Caco-2 (cell line): ENCODE measurements at regions not wholly inside any gene's neighbourhood (a gene's known extent, or its start where the extent isn't known, plus 50 kb on each side); places are given as distances from the start of the nearest gene placed in this dataset.

Source experiments
- BruUV-seq: library from RNA; stranded (reverse); fragments of 400-500 nt; replicated peaks from 2 replicates; lab custom pipeline; 2021; lab: Mats Ljungman, UMichigan
- CTCF ChIA-PET: fragments of 300-600 bp; sonication (Branson Sonifier 250); formaldehyde crosslinking; loops from one replicate; lab custom pipeline; 2022; ENCODE audit warnings: antibody characterized with exemption; lab: Charles Lee
- POLR2A ChIA-PET: fragments of 300-600 bp; sonication (Branson Sonifier 250); formaldehyde crosslinking; loops from one replicate; lab custom pipeline; 2022; ENCODE audit warnings: antibody characterized with exemption; lab: Charles Lee
- DNase-seq, 2 experiments: peaks; one replicate each; pipeline versions ENCODE4 v3.0.0 to v3.0.0-alpha.2; 2020 to 2022
- H3K27me3 ChIP-seq: replicated peaks from 2 replicates; pipeline ENCODE4 v1.6.0; 2011; ENCODE audit warnings: low read length; ENCODE audit not compliant: control insufficient read depth, insufficient read depth
- H3K36me3 ChIP-seq: 2 replicates; pipeline ENCODE4 v1.5.1; 2011; ENCODE audit warnings: low read length; ENCODE audit not compliant: control insufficient read depth, insufficient read depth
- H3K4me1 ChIP-seq: fragments of 250-450 bp; sonication (Bioruptor Pico); 2 replicates; pipeline ENCODE4 v1.5.1; 2020; ENCODE audit warnings: mild to moderate bottlenecking
- H3K4me3 ChIP-seq: 2 replicates; pipeline ENCODE4 v1.5.1; 2011; ENCODE audit warnings: low read depth, mild to moderate bottlenecking, control low read depth, low read length
- H3K9me3 ChIP-seq: fragments of 250-450 bp; sonication (Bioruptor Pico); 2 replicates; pipeline ENCODE4 v1.5.1; 2020; ENCODE audit warnings: mild to moderate bottlenecking, moderate library complexity
- H3K27ac Mint-ChIP-seq: one replicate; pipeline ENCODE4 v1.8.0; 2022; ENCODE audit warnings: mixed read lengths; ENCODE audit not compliant: unreplicated experiment
- H3K27me3 Mint-ChIP-seq: one replicate; pipeline ENCODE4 v1.8.0; 2022; ENCODE audit warnings: mixed read lengths; ENCODE audit not compliant: insufficient read depth, unreplicated experiment
- H3K36me3 Mint-ChIP-seq: one replicate; pipeline ENCODE4 v1.8.0; 2022; ENCODE audit warnings: mild to moderate bottlenecking, mixed read lengths; ENCODE audit not compliant: insufficient read depth, unreplicated experiment
- H3K4me1 Mint-ChIP-seq: one replicate; pipeline ENCODE4 v1.8.0; 2022; ENCODE audit warnings: low read depth, mixed read lengths; ENCODE audit not compliant: unreplicated experiment
- H3K4me3 Mint-ChIP-seq: one replicate; pipeline ENCODE4 v1.8.0; 2022; ENCODE audit warnings: mild to moderate bottlenecking, moderate library complexity, mixed read lengths; ENCODE audit not compliant: unreplicated experiment
- H3K9me3 Mint-ChIP-seq: one replicate; pipeline ENCODE4 v1.8.0; 2022; ENCODE audit warnings: mixed read lengths; ENCODE audit not compliant: unreplicated experiment
- CTCF ChIP-seq, 2 experiments: fragments of 200-600 bp in 1 of 2; IDR thresholded peaks; 1 replicate in 1 of 2; 2 replicates in 1 of 2; pipeline versions ENCODE4 v1.5.1 to v1.8.0; 2011 to 2022; ENCODE audit warnings: antibody characterized with exemption in 1 of 2, control low read depth in 1 of 2, inconsistent platforms in 1 of 2, low read depth in 1 of 2, low read length in 1 of 2, mild to moderate bottlenecking in 1 of 2, moderate library complexity in 1 of 2; ENCODE audit not compliant: insufficient read depth in 1 of 2, severe bottlenecking in 1 of 2, unreplicated experiment in 1 of 2
- intact Hi-C: fragments of 100-400 bp; cut with micrococcal nuclease; formaldehyde crosslinking; loops from one replicate; pipeline ENCODE4 v1.10.0; 2022; ENCODE audit not compliant: unreplicated experiment

GRCh38 chr5:35313291-35313690 is 83.0 kb upstream of the PRLR start:
- H3K27me3 ChIP-seq = no peaks in the 10 kb centered on the region; the same call in 1 of the 2 replicates
- CTCF ChIA-PET = no interaction called here
- no peaks in the 10 kb centered on the region for H3K4me1 ChIP-seq
- DNase-seq = no peak
- intact Hi-C loops = no loop called here
- Mint-ChIP-seq H3K27me3 (peaks cover 8% of the 10 kb centered on the region), H3K36me3 (no peaks in the 10 kb centered on the region), H3K4me1 (no peaks in the 10 kb centered on the region), H3K27ac (no peak overlapping the region), H3K4me3 (no peak overlapping the region), H3K9me3 (peaks cover 6% of the 10 kb centered on the region)
- no peaks in the 10 kb centered on the region for H3K36me3 ChIP-seq
- no peak overlapping the region for H3K4me3 ChIP-seq
- H3K9me3 ChIP-seq = no peaks in the 10 kb centered on the region
- POLR2A ChIA-PET = no interaction called here
- BruUV-seq = no TSS peak
- no peak for TF ChIP-seq CTCF (IDR thresholded peaks at IDR 0.05; ENCODE audit: insufficient read depth in 1 of 2, low read depth in 1 of 2, low read length in 1 of 2, severe bottlenecking in 1 of 2, unreplicated experiment in 1 of 2)

- Mint-ChIP-seq H3K27ac (no peak overlapping the region), H3K4me3 (no peak overlapping the region), H3K36me3 (no peaks in the 10 kb centered on the region), H3K4me1 (no peaks in the 10 kb centered on the region), H3K27me3 (peaks cover 5% of the 10 kb centered on the region), H3K9me3 (no peaks in the 10 kb centered on the region)
- no peak for TF ChIP-seq CTCF (IDR thresholded peaks at IDR 0.05; ENCODE audit: insufficient read depth in 1 of 2, low read depth in 1 of 2, low read length in 1 of 2, severe bottlenecking in 1 of 2, unreplicated experiment in 1 of 2)
- H3K27me3 ChIP-seq = no peaks in the 10 kb centered on the region; the same call in 1 of the 2 replicates
- H3K4me1 ChIP-seq = no peaks in the 10 kb centered on the region
- BruUV-seq = no TSS peak
- H3K4me3 ChIP-seq = no peak overlapping the region
- ChIA-PET CTCF (no interaction called here), POLR2A (no interaction called here)
- H3K9me3 ChIP-seq = no peaks in the 10 kb centered on the region
- no peaks in the 10 kb centered on the region for H3K36me3 ChIP-seq
- DNase-seq = no peak
- intact Hi-C loops = no loop called here
These were observed 82.0 kb upstream of the PRLR start for GRCh38 chr5:35312267-35312666.

GRCh38 chr5:35309365-35310130 is 79.3 kb upstream of the PRLR start:
- no peak overlapping the region for H3K4me3 ChIP-seq
- Mint-ChIP-seq H3K27ac (no peak overlapping the region), H3K27me3 (peaks cover 2% of the 10 kb centered on the region), H3K4me1 (no peaks in the 10 kb centered on the region), H3K36me3 (no peaks in the 10 kb centered on the region), H3K9me3 (no peaks in the 10 kb centered on the region), H3K4me3 (no peak overlapping the region)
- intact Hi-C loops = no loop called here
- no peak for DNase-seq
- CTCF ChIA-PET = no interaction called here
- H3K4me1 ChIP-seq = no peaks in the 10 kb centered on the region
- no peak for TF ChIP-seq CTCF (IDR thresholded peaks at IDR 0.05; ENCODE audit: insufficient read depth in 1 of 2, low read depth in 1 of 2, low read length in 1 of 2, severe bottlenecking in 1 of 2, unreplicated experiment in 1 of 2)
- no peaks in the 10 kb centered on the region for H3K36me3 ChIP-seq
- POLR2A ChIA-PET = no interaction called here
- no TSS peak for BruUV-seq
- H3K9me3 ChIP-seq = no peaks in the 10 kb centered on the region
- H3K27me3 ChIP-seq = no peaks in the 10 kb centered on the region; the same call in 1 of the 2 replicates
